Activated B cell treated with CpG ODN at 0.5 μM for 24 hours (primary cell): ENCODE measurements at regions not wholly inside any gene's neighbourhood (a gene's known extent, or its start where the extent isn't known, plus 50 kb on each side); places are given as distances from the start of the nearest gene placed in this dataset.

Source experiments
- ATAC-seq: fragments of 200-7000 bp; cut with Tn5 transposase; one replicate; pipeline ENCODE4 v1.10.0; 2021; ENCODE audit warnings: low read depth, mild to moderate bottlenecking, moderate library complexity
- CTCF ChIA-PET: fragments of 350-600 bp; sonication (Branson Sonifier 250); formaldehyde crosslinking; loops from one replicate; lab custom pipeline; 2021; ENCODE audit warnings: antibody characterized with exemption; lab: Charles Lee
- POLR2A ChIA-PET: fragments of 350-600 bp; sonication (Branson Sonifier 250); formaldehyde crosslinking; loops from one replicate; lab custom pipeline; 2021; ENCODE audit warnings: antibody characterized with exemption; lab: Charles Lee
- DNase-seq: peaks from one replicate; pipeline ENCODE4 v3.0.0; 2022
- H3K27ac Mint-ChIP-seq: one replicate; pipeline ENCODE4 v1.8.0; 2020; ENCODE audit warnings: mixed read lengths
- H3K27me3 Mint-ChIP-seq: one replicate; pipeline ENCODE4 v1.8.0; 2021; ENCODE audit warnings: mixed read lengths
- H3K36me3 Mint-ChIP-seq: one replicate; pipeline ENCODE4 v1.8.0; 2021; ENCODE audit warnings: low read depth, mixed read lengths
- H3K4me1 Mint-ChIP-seq: one replicate; pipeline ENCODE4 v1.8.0; 2021; ENCODE audit warnings: mixed read lengths
- H3K4me3 Mint-ChIP-seq: one replicate; pipeline ENCODE4 v1.8.0; 2020; ENCODE audit warnings: mild to moderate bottlenecking, mixed read lengths
- H3K9me3 Mint-ChIP-seq: one replicate; pipeline ENCODE4 v1.8.0; 2020; ENCODE audit warnings: mixed read lengths
- intact Hi-C: fragments of 100-400 bp; cut with micrococcal nuclease; formaldehyde crosslinking; loops from one replicate; pipeline ENCODE4 v1.15.1; 2024
- TF ChIP-seq, protein P1 (sequence below): fragments of 200-600 bp; IDR thresholded peaks from one replicate; pipeline ENCODE4 v1.8.0; 2022; ENCODE audit warnings: antibody characterized with exemption, mild to moderate bottlenecking

DNA sequence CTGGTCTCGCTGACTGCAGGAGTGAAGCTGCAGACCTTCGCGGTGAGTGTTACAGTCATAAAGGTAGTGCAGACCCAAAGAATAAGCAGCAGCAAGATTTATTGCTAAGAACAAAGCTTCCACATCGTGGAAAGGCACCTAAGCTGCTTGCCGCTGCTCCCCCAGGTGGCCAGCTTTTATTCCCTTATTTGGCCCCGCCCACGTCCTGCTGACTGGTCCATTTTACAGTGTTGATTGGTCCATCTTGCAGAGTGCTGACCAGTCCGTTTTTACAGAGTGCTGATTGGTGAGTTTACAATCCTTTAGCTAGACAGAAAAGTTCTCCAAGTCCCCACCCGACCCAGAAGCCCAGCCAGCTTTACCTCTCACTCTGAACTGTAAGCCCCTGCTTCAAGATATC is 227.8 kb downstream of the ABCC12 start:
- H3K9me3 Mint-ChIP-seq: no peaks in the 10 kb centered on the region
- no peaks in the 10 kb centered on the region for H3K36me3 Mint-ChIP-seq
- TF ChIP-seq, protein P1, sequence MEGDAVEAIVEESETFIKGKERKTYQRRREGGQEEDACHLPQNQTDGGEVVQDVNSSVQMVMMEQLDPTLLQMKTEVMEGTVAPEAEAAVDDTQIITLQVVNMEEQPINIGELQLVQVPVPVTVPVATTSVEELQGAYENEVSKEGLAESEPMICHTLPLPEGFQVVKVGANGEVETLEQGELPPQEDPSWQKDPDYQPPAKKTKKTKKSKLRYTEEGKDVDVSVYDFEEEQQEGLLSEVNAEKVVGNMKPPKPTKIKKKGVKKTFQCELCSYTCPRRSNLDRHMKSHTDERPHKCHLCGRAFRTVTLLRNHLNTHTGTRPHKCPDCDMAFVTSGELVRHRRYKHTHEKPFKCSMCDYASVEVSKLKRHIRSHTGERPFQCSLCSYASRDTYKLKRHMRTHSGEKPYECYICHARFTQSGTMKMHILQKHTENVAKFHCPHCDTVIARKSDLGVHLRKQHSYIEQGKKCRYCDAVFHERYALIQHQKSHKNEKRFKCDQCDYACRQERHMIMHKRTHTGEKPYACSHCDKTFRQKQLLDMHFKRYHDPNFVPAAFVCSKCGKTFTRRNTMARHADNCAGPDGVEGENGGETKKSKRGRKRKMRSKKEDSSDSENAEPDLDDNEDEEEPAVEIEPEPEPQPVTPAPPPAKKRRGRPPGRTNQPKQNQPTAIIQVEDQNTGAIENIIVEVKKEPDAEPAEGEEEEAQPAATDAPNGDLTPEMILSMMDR: no peak
- ChIA-PET CTCF (no interaction called here), POLR2A (no interaction called here)
- H3K4me3 Mint-ChIP-seq: no peak overlapping the region
- intact Hi-C loops: no loop called here
- ATAC-seq: no peak
- H3K27ac Mint-ChIP-seq: no peak overlapping the region
- peaks cover 4% of the 10 kb centered on the region for H3K27me3 Mint-ChIP-seq
- H3K4me1 Mint-ChIP-seq: no peaks in the 10 kb centered on the region
- no peak for DNase-seq

DNA sequence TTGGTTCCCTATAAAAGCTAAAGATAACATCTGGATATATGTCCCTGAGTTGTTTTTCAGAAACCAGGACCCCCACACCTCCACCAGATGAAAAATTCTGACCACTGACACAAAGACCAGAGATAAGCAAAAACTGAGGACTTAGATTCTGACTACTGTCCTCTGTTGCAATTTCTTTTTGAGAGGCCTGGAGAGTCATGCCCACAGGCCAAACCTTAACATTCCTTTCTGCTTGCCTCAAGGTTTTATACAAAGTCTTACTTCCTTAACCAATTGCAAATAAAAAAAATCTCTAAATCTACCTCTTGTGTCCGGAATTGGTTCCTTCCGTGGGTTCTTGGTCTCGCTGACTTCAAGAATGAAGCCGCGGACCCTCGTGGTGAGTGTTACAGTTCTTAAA is 228.5 kb downstream of the ABCC12 start:
- ChIA-PET POLR2A (no interaction called here), CTCF (no interaction called here)
- intact Hi-C loops: no loop called here

DNA sequence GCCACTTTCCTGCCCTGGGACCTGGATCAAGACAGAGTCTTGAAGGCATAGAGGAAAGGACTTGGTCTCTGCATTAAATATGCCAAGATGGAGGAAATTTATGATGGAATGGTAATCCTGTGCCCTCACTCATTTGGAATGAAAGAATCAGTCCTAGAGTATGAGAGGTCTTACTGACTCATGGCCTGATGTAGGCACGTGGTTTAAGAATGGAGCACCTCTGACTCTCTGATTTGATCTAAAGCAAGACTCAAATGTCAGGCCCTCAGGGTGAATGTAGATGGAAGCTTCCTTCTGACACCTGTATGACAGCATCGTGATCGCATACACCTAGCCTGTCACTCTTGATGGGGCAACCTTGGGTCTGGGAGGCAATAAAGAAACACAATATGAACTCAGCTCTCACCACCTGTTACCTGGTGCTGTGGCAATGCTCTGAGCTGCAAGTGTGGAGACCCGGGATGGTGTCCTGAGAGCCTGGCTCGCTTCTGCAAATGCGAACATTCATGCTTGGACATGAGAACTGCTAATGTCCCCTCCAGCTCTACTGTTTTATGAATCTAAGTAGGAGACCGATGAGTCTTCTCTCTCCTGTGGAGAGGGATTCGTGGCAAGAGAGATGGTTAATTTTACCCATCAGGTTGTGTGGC is 229.9 kb downstream of the ABCC12 start:
- intact Hi-C loops: no loop called here
- Mint-ChIP-seq H3K4me3 (no peak overlapping the region), H3K4me1 (no peaks in the 10 kb centered on the region), H3K36me3 (no peaks in the 10 kb centered on the region), H3K9me3 (no peaks in the 10 kb centered on the region), H3K27ac (no peak overlapping the region), H3K27me3 (peaks cover 5% of the 10 kb centered on the region)
- no peak for DNase-seq
- ChIA-PET POLR2A (no interaction called here), CTCF (no interaction called here)
- ATAC-seq: no peak
- TF ChIP-seq, protein P1: no peak

More for the DNA sequence above, 228.5 kb downstream of the ABCC12 start:
- DNase-seq (no peak), ATAC-seq (no peak)
- no peak overlapping the region for H3K4me3 Mint-ChIP-seq
- no peaks in the 10 kb centered on the region for H3K9me3 Mint-ChIP-seq
- no peaks in the 10 kb centered on the region for H3K4me1 Mint-ChIP-seq
- H3K36me3 Mint-ChIP-seq: no peaks in the 10 kb centered on the region
- H3K27ac Mint-ChIP-seq: no peak overlapping the region
- peaks cover 4% of the 10 kb centered on the region for H3K27me3 Mint-ChIP-seq
- TF ChIP-seq, protein P1: no peak

DNA sequence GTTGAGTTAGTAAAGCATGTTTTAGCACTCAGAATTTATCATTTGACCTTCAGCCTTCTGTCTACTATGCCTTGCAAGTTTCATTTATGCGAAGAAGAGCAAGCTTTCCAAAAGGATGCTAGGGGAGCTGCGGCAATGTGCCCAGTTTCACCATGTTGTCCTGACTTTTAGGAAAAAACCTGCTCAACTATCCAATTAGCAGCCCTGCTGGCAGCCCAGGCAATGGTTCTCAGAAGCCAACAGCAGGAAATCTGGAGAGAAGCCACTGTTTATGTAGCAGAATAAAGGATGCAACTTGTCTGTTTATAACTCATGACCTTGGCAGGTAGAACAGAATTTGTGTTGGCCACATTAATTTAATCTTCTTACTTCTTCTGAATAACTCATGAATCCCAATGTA is 230.8 kb downstream of the ABCC12 start:
- intact Hi-C loops: no loop called here
- H3K9me3 Mint-ChIP-seq: no peaks in the 10 kb centered on the region
- no peaks in the 10 kb centered on the region for H3K36me3 Mint-ChIP-seq
- ATAC-seq (no peak), DNase-seq (no peak)
- H3K4me1 Mint-ChIP-seq: no peaks in the 10 kb centered on the region
- ChIA-PET POLR2A (no interaction called here), CTCF (interaction anchor here (0.5 kb wide), 1 partner anchor 1407 kb away, joined by 4 read pairs; no protein-coding TSS in a partner anchor)
- TF ChIP-seq, protein P1: no peak
- no peak overlapping the region for H3K27ac Mint-ChIP-seq
- H3K4me3 Mint-ChIP-seq: no peak overlapping the region
- H3K27me3 Mint-ChIP-seq: peaks cover 5% of the 10 kb centered on the region

DNA sequence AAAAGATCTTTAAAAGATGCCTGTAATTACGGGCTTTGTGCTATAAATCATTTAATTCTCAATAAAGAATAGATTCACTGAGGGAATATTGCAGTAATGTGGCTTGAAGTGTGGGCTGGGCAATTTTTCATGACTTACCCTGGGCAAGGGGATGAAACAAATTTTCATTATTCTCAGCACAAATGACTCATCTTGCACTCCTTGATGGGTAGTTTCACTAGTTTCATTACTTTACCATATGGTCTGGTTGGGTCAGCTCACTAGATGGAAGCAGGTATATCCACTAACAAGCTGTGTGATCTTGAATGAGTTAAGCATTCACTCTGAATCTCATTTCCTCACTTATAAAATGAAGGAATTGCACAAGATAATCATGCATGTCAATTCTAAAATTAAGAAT is 234.3 kb downstream of the ABCC12 start:
- DNase-seq (no peak), ATAC-seq (no peak)
- POLR2A ChIA-PET: no interaction called here
- Mint-ChIP-seq H3K4me3 (no peak overlapping the region), H3K27me3 (peaks cover 5% of the 10 kb centered on the region), H3K36me3 (no peaks in the 10 kb centered on the region), H3K27ac (no peak overlapping the region), H3K4me1 (no peaks in the 10 kb centered on the region), H3K9me3 (no peaks in the 10 kb centered on the region)
- CTCF ChIA-PET: no interaction called here
- TF ChIP-seq, protein P1: no peak
- intact Hi-C loops: no loop called here
